ENCODE measurements at regions not wholly inside any gene's neighbourhood (a gene's known extent, or its start where the extent isn't known, plus 50 kb on each side); places are given as distances from the start of the nearest gene placed in this dataset.
"Not testable (repeated sequence)": the region's sequence is repeated elsewhere in the genome, so short reads cannot be mapped to it uniquely, and the experiment has no call there.

DNA sequence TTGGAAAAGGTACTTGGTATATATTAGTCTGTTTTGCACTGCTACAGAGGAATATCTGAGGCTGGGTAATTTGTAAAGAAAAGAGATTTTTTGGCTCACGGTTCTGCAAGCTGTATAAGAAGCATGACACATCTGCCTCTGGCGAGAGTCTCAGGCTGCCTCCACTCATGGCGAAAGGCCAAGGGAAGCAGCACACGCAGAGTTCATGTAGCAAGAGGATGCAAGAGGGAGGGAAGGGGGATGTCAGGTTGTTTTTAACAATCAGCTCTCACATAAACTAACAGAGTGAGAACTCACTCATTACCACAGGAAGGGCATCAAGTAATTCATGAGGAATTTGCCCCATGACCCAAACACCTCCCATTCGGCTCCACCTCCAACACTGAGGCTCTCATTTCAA, 484.8 kb upstream of the DPP6 start:
- DNase-seq (ENCODE audit: extremely low read depth, low read depth): no peak

DNA sequence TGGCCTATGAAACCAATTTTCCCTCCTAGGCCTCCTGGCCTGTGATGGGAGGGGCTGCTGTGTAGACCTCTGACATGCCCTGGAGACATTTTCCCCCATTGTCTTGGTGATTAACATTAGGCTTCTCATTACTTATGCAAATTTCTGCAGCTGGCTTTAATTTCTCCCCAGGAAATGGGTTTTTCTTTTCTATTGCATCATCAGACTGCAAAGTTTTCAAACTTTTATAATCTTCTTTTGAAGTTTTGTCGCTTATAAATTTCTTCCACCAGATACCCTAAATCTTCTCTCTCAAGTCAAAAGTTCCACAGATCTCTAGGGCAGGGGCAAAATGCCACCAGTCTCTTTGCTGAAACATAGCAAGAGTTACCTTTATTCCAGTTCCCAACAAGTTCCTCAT, 482.7 kb upstream of the DPP6 start:
- not testable (repeated sequence) for DNase-seq (ENCODE audit: extremely low read depth, low read depth)

DNA sequence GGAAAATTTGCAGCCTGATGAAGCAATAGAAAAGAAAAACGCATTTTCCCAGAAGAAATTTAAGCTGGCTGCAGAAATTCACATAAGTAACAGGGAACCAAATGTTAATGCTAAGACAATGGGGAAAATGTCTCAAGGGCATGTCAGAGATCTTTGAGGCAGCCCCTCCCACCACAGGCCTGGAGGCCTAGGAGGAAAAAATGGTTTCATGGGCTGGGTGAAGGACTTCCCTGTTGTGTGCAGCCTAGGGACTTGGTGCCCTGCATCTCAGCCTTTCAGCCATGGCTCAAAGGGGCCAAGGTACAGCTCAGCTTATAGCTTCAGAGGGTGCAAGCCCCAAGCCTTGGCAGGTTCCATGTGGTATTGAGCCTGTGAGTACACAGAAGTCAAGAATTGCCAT, 476.1 kb upstream of the DPP6 start:
- DNase-seq (ENCODE audit: extremely low read depth, low read depth): no peak

DNA sequence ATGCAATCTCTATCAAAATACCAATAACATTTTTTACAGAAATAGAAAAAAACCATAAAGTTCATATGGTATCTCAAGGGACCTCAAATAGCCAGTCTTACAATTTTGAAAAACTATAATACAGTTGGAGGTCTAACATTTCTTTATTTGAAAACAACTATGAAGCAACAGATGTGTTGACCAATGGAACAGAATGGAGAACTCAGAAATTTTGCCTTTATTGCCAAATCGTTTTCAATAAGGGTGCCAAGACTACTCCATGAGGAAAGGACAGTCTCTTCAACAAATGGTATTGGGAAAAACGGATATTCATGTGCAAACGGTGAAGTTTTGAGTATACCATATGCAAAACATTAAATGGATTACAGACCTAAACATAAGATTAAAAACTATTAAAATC, 470.8 kb upstream of the DPP6 start:
- DNase-seq (ENCODE audit: extremely low read depth, low read depth): no peak

DNA sequence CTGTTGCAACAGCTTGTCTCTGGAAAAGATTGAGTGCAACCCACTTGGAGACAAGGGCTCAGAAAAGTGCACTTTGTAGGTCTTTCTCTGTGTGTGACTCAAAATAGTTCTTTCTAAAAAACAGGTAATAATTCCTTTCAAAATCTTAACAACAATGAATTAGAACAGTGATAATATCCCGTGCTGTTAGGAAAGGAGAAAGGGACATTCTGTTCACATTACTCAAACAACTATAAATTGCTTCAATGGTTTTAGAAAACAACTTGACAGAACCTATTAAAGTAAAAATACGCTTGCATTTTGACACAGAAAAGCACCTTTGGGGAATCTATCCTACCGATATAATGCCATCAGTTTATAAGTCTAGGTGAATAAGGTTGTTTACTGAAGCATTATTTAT, 468.1 kb upstream of the DPP6 start:
- no peak for DNase-seq (ENCODE audit: extremely low read depth, low read depth)

DNA sequence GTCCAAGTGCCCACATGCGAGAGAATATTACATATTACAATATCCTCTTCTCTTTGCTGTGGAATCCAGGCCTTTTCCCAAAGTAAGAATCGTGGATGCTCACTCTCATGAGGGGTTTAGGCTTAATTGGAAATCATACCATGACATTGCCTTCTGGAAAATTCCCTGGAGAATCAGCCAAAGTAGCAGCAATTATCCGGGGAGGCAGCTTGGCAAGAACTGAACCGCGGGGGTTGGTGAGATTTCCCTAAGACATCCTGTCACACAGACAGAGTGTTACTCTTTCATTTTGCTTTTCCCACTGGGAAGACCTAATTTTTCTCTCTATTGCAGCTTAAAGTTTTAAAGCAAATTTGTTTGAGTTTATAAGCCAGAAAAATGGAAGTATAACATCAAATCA, 463.6 kb upstream of the DPP6 start:
- no peak for DNase-seq (ENCODE audit: extremely low read depth, low read depth)

DNA sequence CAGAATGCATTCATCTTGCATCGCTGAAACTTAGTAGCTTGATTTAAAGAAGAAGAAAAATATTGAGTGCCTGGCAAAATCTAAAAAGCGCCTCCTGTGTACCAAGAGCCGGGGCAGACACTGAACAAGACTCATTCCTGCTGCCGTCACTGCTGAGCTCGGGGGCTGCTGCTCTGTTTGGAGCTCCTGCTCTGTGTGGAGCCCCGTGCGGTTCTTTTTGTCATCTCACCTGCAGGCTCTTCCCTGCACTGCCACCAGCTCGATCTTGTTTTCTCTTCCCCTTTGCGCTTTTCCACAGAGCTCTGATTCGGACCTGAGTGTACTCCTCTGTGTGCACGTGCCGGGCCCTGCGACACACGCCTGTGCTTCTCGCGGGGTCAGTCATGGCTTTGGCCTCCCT, 462.1 kb upstream of the DPP6 start:
- DNase-seq (ENCODE audit: extremely low read depth, low read depth): no peak

DNA sequence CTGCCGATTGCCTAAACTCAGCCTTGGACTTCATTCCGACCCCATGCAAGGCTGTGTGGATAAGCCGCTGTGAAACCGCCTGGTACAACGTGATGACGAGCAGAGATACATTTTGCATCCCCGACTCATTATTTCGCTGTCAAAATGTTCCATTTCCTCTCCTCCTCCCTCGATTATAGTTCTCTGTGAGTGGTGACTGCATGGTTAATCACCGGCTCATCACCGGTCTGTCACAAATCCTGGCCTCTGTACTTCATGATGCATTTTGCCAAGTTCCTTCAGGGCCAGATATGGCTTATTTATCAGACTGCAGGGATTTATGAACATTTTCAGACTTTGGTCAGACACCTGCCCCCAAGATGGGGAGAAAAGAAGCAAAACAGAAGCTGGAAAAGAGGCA, 461.6 kb upstream of the DPP6 start:
- no peak for DNase-seq (ENCODE audit: extremely low read depth, low read depth)

DNA sequence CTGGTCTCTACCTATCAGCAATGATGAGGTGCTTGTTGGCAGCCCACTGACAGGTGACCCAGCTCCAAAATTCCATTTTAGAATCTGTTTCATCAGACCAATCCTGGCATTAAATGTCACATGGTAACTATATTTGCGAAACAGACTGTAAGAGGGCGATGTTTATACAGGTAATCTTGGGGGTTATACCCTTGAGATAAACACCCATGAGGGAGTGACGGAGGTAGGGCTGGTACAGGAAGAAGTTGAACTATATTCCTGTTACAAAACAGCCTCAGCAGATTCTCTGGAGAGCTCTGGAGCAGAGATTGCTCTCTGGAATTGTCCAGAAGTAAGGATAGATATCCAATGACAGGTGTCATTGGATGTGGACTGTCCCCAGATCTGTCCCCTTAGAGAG, 444.8 kb upstream of the DPP6 start:
- DNase-seq (ENCODE audit: extremely low read depth, low read depth): no peak

DNA sequence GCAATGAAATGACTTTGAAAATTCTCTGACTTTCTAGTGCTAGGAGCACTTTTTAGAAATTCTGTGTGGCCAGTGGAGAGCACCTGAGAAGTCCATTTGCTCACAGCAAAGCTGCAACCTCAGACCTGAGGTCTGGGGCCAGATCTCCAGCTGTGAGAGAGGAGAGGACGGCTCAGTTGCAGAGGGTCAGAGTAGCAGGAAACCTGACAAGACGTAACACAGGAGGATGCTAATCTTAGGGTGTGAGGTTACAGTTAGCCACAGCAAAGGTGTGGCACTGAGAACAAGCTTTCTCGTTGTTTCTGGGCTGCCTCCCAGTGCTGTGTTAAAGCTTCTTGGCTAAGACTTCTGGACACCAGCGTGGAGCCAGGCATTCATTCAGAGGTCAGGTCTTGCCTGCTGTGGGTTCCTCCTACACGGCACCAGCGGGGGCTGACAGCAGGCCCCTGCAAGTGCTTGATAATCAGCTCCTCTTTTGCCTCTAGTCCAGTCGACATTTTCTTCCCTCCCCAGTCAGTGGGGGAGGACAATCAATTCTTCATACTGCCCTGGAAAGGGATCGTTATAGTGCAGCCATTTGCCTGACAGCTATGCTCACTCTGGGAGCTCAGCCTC, 435.4 kb upstream of the DPP6 start:
- no peak for DNase-seq (ENCODE audit: extremely low read depth, low read depth)

DNA sequence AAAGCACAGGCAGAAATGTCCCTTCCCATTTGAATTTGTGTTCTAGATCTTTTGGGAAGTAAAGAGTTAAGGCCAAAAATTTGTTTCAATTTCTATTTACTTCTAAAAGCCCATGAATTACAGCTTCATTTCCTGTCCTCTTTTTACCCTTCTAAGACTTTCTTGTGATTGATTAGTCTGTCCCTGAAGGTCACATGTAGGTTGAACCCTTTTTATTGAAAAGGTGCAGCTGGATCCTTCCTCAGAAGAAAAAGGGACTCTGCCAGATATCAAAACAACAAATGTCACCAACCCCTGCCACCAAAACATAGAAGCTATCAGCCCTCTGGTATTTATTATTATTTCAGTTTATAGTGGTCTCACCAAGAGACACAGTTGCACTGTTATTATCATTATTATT, 424.9 kb upstream of the DPP6 start:
- no peak for DNase-seq (ENCODE audit: extremely low read depth, low read depth)

DNA sequence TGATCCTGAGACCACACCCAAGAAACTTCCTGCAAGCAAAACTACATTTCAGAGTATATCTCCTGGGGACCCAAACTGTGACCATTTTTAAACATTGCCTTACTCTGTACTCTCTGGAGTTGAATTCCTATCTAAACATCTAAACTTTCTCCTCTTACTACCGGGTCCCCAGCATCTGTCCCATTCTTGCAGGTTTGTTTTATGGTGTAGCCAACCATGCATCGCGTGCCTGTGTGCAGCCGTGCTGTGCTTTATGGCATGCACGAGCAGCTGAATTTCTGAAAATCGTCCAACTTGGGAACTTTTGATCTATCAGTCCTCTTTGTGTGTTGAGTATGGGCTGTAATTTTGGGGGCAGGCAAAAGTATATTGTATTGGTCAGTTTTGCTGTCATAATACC, 423.8 kb upstream of the DPP6 start:
- no peak for DNase-seq (ENCODE audit: extremely low read depth, low read depth)

DNA sequence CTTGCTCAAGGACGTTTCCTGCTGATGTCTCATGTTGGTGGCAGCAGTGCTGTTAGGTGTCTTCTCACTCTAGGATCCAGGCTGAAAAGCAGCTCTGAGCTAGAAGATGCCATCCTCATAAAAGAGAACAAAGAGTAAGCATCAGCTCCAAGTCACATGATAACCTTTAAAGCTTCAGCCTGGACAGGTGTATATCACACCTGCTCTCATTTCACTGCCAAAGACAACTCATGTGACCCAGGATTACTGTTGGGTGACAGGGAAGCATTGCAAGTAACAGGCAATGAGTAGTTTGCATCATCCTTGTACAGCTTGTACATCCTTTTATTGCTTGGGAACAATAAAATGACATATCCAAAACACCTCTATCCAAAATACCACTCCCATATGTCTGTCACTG, 423.4 kb upstream of the DPP6 start:
- DNase-seq (ENCODE audit: extremely low read depth, low read depth): no peak

DNA sequence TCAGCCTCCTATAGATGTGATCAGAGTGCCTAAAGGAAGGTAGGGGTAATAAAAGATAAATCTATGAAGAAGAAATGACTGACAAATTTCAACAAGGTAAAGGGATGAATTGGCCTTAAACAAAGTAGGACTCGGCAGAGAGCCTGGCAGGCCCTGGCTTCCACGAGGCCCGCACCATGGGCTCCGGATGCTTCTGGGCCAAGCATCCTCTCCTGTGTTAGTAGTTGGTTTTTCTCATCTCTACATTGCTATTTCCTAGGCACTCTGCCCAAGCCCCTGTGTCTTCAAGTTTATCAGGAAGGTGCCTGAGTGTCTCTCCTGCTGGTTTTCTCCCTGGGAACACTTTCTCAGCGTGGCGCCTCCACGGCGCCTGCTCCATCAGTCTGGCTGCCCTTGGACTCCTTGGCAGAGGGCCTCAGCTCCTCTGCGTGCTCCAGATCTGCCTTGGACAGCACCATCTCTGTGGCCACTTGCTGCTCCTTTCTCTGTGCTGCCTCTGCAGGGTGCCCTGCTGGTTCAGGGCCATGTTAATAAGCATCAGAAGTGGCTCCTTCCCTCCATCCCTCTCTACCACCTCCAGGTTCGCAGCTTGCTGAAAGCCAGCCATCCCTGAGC, 413.3 kb upstream of the DPP6 start:
- DNase-seq (ENCODE audit: extremely low read depth, low read depth): no peak

DNA sequence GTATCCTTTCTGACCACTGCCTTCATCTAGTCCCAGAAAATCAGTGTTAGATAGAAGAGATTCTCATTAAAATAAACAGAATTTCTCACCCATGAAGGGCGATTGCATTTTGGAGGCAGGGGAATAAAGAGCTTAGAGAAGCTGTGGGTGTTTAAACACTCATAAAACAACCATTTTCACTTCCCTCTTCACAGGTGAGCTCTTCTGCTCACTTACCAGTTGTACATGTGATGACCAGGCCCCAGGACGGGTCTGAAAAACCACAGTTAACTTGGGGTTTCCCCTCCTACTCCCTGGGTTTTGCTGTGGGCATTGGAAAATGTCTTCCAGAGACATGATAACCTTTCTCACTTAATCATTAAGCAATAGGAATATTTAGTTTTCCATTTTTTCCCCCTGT, 411.6 kb upstream of the DPP6 start:
- DNase-seq (ENCODE audit: extremely low read depth, low read depth): no peak

DNA sequence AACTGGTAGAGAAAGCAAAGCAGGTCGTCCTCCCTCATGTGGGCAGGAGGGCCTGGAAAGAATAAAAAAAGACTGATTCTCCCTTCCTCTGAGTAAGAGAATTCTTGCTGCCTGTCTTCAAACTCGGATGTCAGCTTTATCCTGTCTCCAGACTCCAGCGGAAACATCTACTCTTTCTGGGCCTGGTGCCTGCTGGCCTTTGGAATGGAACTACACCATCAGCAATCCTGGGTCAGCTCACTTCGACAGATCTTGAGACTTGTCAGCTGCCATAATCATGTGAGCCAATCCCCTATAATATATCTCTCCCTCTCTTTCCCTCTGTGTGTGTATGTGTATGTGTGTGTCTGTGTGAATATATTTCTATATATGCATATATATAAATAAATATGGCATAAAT, 411.0 kb upstream of the DPP6 start:
- DNase-seq (ENCODE audit: extremely low read depth, low read depth): no peak

DNA sequence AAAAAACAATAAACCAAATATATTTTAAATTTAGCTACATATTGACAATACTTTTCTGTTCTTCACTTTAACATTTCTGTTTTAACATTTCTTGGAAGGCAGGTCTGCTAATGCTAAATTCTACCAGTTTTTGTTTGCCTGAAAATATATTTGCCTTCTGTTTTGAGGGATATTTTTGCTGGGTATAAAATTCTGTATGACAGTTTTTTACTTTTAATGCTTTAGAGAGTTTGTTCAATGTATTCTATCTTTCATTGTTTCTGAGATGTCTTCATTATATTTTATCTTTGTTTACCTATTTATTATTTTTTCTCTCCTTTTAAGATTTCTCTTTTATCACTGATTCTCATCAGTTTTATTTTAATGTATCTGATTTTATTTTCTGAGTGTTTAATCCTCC, 409.2 kb upstream of the DPP6 start:
- DNase-seq (ENCODE audit: extremely low read depth, low read depth): no peak

DNA sequence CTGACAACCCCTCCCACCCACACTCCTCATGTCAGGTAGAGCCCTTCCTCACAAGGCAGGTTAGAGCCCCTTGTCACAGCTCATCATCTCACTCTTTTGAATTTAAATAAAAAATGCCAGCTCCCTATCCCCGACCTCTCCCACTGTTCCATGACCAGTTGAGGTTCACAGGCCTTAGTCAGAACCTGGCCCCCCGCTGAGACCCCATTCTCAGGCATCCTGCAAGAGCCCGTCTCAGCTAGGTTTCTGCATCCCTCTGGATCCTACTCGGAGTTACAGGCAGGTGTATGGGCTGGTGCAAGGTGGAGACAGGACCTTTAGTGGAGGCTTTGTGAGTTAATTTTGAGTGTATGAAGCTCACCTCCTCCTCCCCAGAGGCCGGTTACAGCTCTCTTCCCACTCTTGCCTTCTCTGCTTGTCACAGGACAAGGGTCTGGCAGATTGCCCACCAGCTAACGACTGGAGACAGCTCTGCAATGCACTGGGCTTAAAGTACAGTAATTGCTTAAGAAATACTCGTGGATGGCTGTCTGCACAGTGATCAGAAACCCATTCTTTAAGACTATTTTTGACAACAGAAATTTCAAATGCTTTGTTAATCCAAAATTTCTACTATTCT, 394.9 kb upstream of the DPP6 start:
- DNase-seq (ENCODE audit: extremely low read depth, low read depth): no peak

DNA sequence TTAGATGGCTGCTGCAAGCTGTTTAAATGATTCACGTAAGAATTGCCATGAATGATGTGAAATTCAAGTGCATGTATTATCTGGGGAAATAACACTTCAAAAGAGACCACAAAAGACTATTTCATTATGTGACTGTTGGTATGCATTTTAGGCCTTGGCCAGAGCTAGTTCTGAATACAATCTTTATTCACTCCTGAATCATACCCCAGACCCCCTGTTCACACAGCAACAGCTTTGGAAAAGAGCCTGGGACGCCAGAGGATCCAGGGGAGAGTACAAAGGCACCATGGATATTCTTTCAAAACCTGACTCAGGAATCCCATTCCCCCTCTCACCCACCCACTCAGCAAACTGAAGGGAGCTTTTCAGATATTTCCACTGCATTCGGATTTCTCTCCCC, 377.1 kb upstream of the DPP6 start:
- no peak for DNase-seq (ENCODE audit: extremely low read depth, low read depth)

DNA sequence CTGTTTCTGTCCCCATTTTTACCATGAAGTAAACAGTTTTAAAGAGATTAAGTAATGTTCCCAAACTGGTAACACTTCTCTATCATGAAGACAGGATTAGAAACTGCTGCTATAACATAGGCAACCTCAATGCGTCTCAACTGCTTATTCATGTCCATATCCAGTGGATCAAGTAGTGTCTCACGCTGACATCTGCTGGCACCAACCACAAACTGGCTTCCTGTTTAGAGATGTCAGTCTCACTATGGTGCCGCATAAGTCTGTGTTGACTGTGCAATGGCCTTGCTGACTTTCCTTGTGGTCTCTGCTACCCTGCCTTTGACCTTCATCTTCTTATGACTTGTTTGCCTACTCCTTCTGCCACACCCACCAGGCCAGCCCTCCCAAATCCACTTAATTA, 369.6 kb upstream of the DPP6 start:
- no peak for DNase-seq (ENCODE audit: extremely low read depth, low read depth)

DNA sequence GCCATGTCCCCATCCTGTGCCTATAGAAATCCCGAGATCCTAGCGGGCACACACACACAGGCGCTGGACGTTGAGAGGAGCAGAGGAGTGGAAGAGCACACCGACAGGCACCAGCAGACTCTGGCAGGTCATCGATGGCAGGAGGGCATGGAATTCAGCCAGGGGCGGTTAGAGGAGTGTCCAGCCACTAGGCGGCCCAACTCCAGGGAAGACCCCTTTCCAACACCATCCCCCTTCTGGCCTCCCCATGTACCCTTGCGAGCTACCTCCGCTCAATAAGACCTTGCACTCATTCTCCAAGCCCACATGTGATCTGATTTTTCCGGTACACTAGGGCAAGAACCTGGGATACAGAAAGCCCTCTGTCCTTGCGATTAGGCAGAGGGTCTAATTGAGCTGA, 356.0 kb upstream of the DPP6 start:
- DNase-seq (ENCODE audit: extremely low read depth, low read depth): no peak

DNA sequence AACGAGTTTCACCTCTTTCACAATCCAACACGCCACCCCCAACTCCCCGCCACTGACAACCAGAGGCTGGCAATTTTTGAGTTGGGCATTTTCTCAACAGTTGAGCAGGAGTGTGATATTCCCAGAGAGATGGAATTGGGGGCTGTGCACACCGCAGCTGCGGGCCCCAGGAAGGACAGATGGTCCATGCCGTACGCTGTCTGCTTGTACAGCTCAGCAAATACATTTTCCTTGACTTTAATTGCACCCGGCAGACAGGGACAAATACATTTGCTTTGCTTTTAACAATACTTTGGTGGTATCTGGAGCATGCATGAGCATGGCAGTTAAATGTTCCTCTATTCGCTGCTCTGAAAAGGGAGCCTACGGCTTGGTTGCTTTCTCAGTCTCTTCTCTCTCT, 354.2 kb upstream of the DPP6 start:
- DNase-seq (ENCODE audit: extremely low read depth, low read depth): no peak

DNA sequence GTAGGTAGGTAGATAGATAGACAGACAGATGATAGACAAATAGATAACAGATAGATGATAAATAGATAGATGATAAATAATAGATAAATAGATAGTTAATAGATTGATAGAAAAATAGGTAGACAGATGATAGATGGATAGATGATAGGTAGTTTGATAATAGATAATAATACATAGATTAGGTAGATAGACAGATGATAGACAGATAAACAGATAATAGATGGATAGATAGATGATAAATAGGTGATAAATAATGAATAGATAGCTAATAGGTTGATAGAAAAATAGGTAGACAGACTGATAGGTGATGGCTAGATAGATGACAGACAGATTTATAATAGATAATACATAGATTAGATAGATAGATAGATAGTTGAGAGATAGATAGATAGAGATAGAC, 350.5 kb upstream of the DPP6 start:
- no peak for DNase-seq (ENCODE audit: extremely low read depth, low read depth)
